WTC11 (cell line): ENCODE measurements at regions not wholly inside any gene's neighbourhood (a gene's known extent, or its start where the extent isn't known, plus 50 kb on each side); places are given as distances from the start of the nearest gene placed in this dataset.

Experiments used
- ATAC-seq: fragments of 200-7000 bp; cut with Tn5 transposase; 2 replicates; pipeline ENCODE4 v1.10.0; 2021; ENCODE audit warnings: mild to moderate bottlenecking, moderate library complexity
- CTCF ChIA-PET: fragments of 300-600 bp; sonication (Branson Sonifier 250); formaldehyde crosslinking; loops from one replicate; lab custom pipeline; 2021; ENCODE audit warnings: antibody characterized with exemption; lab: Charles Lee
- POLR2A ChIA-PET: fragments of 350-600 bp; sonication (Branson Sonifier 250); formaldehyde crosslinking; loops from one replicate; lab custom pipeline; 2021; ENCODE audit warnings: antibody characterized with exemption; lab: Charles Lee
- DNase-seq: peaks from one replicate; pipeline ENCODE4 v3.0.0; 2021; ENCODE audit warnings: low spot score
- H3K27ac Mint-ChIP-seq: 2 replicates; pipeline ENCODE4 v1.8.0; 2021; ENCODE audit warnings: mixed read lengths
- H3K27me3 Mint-ChIP-seq: 2 replicates; pipeline ENCODE4 v1.8.0; 2021; ENCODE audit warnings: low read depth, mild to moderate bottlenecking, moderate library complexity, mixed read lengths
- H3K36me3 Mint-ChIP-seq: 2 replicates; pipeline ENCODE4 v1.8.0; 2021; ENCODE audit warnings: mixed read lengths
- H3K4me1 Mint-ChIP-seq: 2 replicates; pipeline ENCODE4 v1.8.0; 2022; ENCODE audit warnings: mixed read lengths
- H3K4me3 Mint-ChIP-seq: 2 replicates; pipeline ENCODE4 v1.8.0; 2021; ENCODE audit warnings: mild to moderate bottlenecking, moderate library complexity, mixed read lengths
- H3K9me3 Mint-ChIP-seq: 2 replicates; pipeline ENCODE4 v1.8.0; 2021; ENCODE audit warnings: mixed read lengths
- CTCF ChIP-seq: fragments of 200-600 bp; IDR thresholded peaks from 2 replicates; pipeline ENCODE4 v1.8.0; 2022; ENCODE audit warnings: antibody characterized with exemption
- E2F1 ChIP-seq: sonication (generic); formaldehyde crosslinking; IDR thresholded peaks from 2 replicates; pipeline ENCODE4 v1.8.0; 2022; ENCODE audit warnings: mild to moderate bottlenecking, missing genetic modification reagents
- IRF1 ChIP-seq: sonication (generic); formaldehyde crosslinking; IDR thresholded peaks from 2 replicates; pipeline ENCODE4 v1.8.0; 2023; ENCODE audit warnings: missing genetic modification reagents
- NR2C2 ChIP-seq: sonication (generic); formaldehyde crosslinking; IDR thresholded peaks from 2 replicates; pipeline ENCODE4 v1.8.0; 2022; ENCODE audit warnings: mild to moderate bottlenecking, missing genetic modification reagents
- PRDM15 ChIP-seq: sonication (generic); formaldehyde crosslinking; IDR thresholded peaks from 2 replicates; pipeline ENCODE4 v1.8.0; 2022; ENCODE audit warnings: missing genetic modification reagents
- PREB ChIP-seq: sonication (generic); formaldehyde crosslinking; IDR thresholded peaks from 2 replicates; pipeline ENCODE4 v1.8.1; 2022; ENCODE audit warnings: mild to moderate bottlenecking, missing genetic modification reagents, moderate library complexity, borderline replicate concordance
- RELA ChIP-seq: sonication (generic); formaldehyde crosslinking; IDR thresholded peaks from 2 replicates; pipeline ENCODE4 v1.8.1; 2022; ENCODE audit warnings: missing genetic modification reagents, mild to moderate bottlenecking, borderline replicate concordance
- SMAD4 ChIP-seq: sonication (generic); formaldehyde crosslinking; IDR thresholded peaks from 2 replicates; pipeline ENCODE4 v1.8.0; 2022; ENCODE audit warnings: mild to moderate bottlenecking, missing genetic modification reagents
- USF1 ChIP-seq: sonication (generic); formaldehyde crosslinking; IDR thresholded peaks from 2 replicates; pipeline ENCODE4 v1.8.0; 2022; ENCODE audit warnings: mild to moderate bottlenecking, missing genetic modification reagents
- ZNF281 ChIP-seq: sonication (generic); formaldehyde crosslinking; IDR thresholded peaks from 2 replicates; pipeline ENCODE4 v1.8.0; 2023; ENCODE audit warnings: mild to moderate bottlenecking, missing genetic modification reagents
- ZNF317 ChIP-seq: sonication (generic); formaldehyde crosslinking; IDR thresholded peaks from 2 replicates; pipeline ENCODE4 v1.8.1; 2023; ENCODE audit warnings: low read depth, mild to moderate bottlenecking, moderate library complexity, missing genetic modification reagents, borderline replicate concordance
- ZNF532 ChIP-seq: fragments of 250-450 bp; sonication (Bioruptor Pico); IDR thresholded peaks from 2 replicates; pipeline ENCODE4 v1.9.0; 2021; ENCODE audit warnings: mild to moderate bottlenecking, borderline replicate concordance
- ZNF671 ChIP-seq: fragments of 250-450 bp; sonication (Bioruptor Pico); IDR thresholded peaks from 2 replicates; pipeline ENCODE4 v1.8.0; 2021; ENCODE audit warnings: mild to moderate bottlenecking

GRCh38 chr15:58269455-58270414, 131.6 kb downstream of the AQP9 start:
- peak; percentile 98 for ATAC-seq
- DNase-seq: peak; percentile 44
- POLR2A ChIA-PET: interaction anchor here (0.6 kb wide), 1 partner anchor 155 kb away, joined by 3 read pairs; no protein-coding TSS in a partner anchor
- Mint-ChIP-seq H3K9me3 (peaks cover 25% of the 10 kb centered on the region), H3K4me3 (no peak overlapping the region), H3K36me3 (peaks cover 14% of the 10 kb centered on the region)
- CTCF ChIA-PET: interaction anchor here (0.5 to 2.0 kb wide), 17 partner anchors 15 to 501 kb away, joined by 3 to 10 read pairs (median 4); partner anchors contain the start of gene MINDY2
- TF ChIP-seq NR2C2: no peak
- peak; percentile 37; the same call in 1 of the 2 replicates for TF ChIP-seq CTCF
- no peak for TF ChIP-seq PREB (CRISPR knock-in tag)
- TF ChIP-seq, all 79 proteins: peak for 1
- H3K27ac Mint-ChIP-seq: no peak overlapping the region
- H3K4me1 Mint-ChIP-seq: peaks cover 10% of the 10 kb centered on the region
- H3K27me3 Mint-ChIP-seq: peaks cover 3% of the 10 kb centered on the region; the same call in 1 of the 2 replicates

- no peak overlapping the region for H3K27ac Mint-ChIP-seq
- H3K27me3 Mint-ChIP-seq: peaks cover 3% of the 10 kb centered on the region; the same call in 1 of the 2 replicates
- no peak overlapping the region for H3K4me3 Mint-ChIP-seq
- ChIA-PET POLR2A (no interaction called here), CTCF (interaction anchor here (0.6 to 1.2 kb wide), 2 partner anchors 42 to 88 kb away, joined by 3 to 4 read pairs; no protein-coding TSS in a partner anchor)
- no peak for ATAC-seq
- DNase-seq: no peak
- peaks cover 21% of the 10 kb centered on the region for H3K9me3 Mint-ChIP-seq
- H3K36me3 Mint-ChIP-seq: peaks cover 14% of the 10 kb centered on the region
- peaks cover 9% of the 10 kb centered on the region for H3K4me1 Mint-ChIP-seq
- TF ChIP-seq USF1 (CRISPR knock-in tag) (no peak), RELA (CRISPR knock-in tag) (no peak), ZNF281 (CRISPR knock-in tag) (no peak), ZNF671 (CRISPR knock-in tag) (no peak), ZNF317 (CRISPR knock-in tag) (no peak), E2F1 (CRISPR knock-in tag) (no peak), SMAD4 (CRISPR knock-in tag) (no peak), PRDM15 (no peak), IRF1 (no peak), ZNF532 (CRISPR knock-in tag) (no peak)
Observed at GRCh38 chr15:58271410-58271809, 133.2 kb downstream of the AQP9 start.
